Esophagus muscularis mucosa (tissue), 4 donors: ENCODE measurements at regions not wholly inside any gene's neighbourhood (a gene's known extent, or its start where the extent isn't known, plus 50 kb on each side); places are given as distances from the start of the nearest gene placed in this dataset.

Experiments
- CTCF ChIP-seq, 3 experiments: fragments of 200-600 bp in 2 of 3; fragments of 450-650 bp in 1 of 3; sonication (generic) in 2 of 3; IDR thresholded peaks; one replicate each; pipeline ENCODE4 v1.5.1; 2017 to 2019; ENCODE audit warnings: antibody characterized with exemption in 3 of 3, mild to moderate bottlenecking in 2 of 3, moderate library complexity in 1 of 3
- EP300 ChIP-seq: sonication (generic); formaldehyde crosslinking; IDR thresholded peaks from one replicate; pipeline ENCODE4 v1.6.1; 2017; ENCODE audit warnings: antibody characterized with exemption
- POLR2A ChIP-seq: fragments of 450-650 bp; IDR thresholded peaks from one replicate; pipeline ENCODE4 v1.6.1; 2017; ENCODE audit warnings: antibody characterized with exemption, moderate library complexity, mild to moderate bottlenecking, low read depth
- POLR2AphosphoS5 ChIP-seq, 2 donors: sonication (generic); formaldehyde crosslinking; IDR thresholded peaks; one replicate each; pipeline ENCODE4 v1.6.1; 2017; ENCODE audit warnings: antibody characterized with exemption in 2 of 2

GRCh38 chr5:117218789-117219188, 644.2 kb upstream of the SEMA6A start:
- no peak for TF ChIP-seq POLR2A
- no peak for TF ChIP-seq EP300
- no peak for TF ChIP-seq POLR2AphosphoS5 (IDR thresholded peaks at IDR 0.05)
- no peak for TF ChIP-seq CTCF (IDR thresholded peaks at IDR 0.05)
